Hepatocyte (in vitro differentiated cells): ENCODE measurements at regions not wholly inside any gene's neighbourhood (a gene's known extent, or its start where the extent isn't known, plus 50 kb on each side); places are given as distances from the start of the nearest gene placed in this dataset.

Experiments used
- CTCF ChIP-seq: fragments of 200-600 bp; sonication (generic); IDR thresholded peaks from 2 replicates; pipeline ENCODE4 v1.5.1; 2016; ENCODE audit warnings: antibody characterized with exemption, mild to moderate bottlenecking; ENCODE audit not compliant: poor library complexity
- EZH2 ChIP-seq: fragments of 200-600 bp; sonication (generic); IDR thresholded peaks from 2 replicates; pipeline ENCODE4 v1.6.1; 2016; ENCODE audit warnings: antibody characterized with exemption, mild to moderate bottlenecking, borderline replicate concordance

- TF ChIP-seq CTCF = no peak
- TF ChIP-seq EZH2 = no peak
Observed at GRCh38 chr17:51397361-51398127, 137.2 kb downstream of the UTP18 start.
